Astrocyte of the spinal cord (primary cell): ENCODE measurements at regions not wholly inside any gene's neighbourhood (a gene's known extent, or its start where the extent isn't known, plus 50 kb on each side); places are given as distances from the start of the nearest gene placed in this dataset.

Experiments used
- DNase-seq: peaks from one replicate; pipeline ENCODE4 v3.0.0; 2011; ENCODE audit warnings: low read depth, low spot score
- H3K4me3 ChIP-seq: 2 replicates; pipeline ENCODE4 v1.5.1; 2011; ENCODE audit warnings: low read depth, mild to moderate bottlenecking, low read length, moderate library complexity
- CTCF ChIP-seq: IDR thresholded peaks from 2 replicates; pipeline ENCODE4 v1.5.1; 2012; ENCODE audit warnings: low read depth, mild to moderate bottlenecking, low read length, inconsistent platforms
- in situ Hi-C: cut with HindIII; loops from 2 replicates; pipeline ENCODE4 v1.10.0; 2017; ENCODE audit warnings: low sequenced_read_pairs

- no peak for TF ChIP-seq CTCF
- in situ Hi-C loops, result no loop called here
- no peak overlapping the region for H3K4me3 ChIP-seq
- no peak for DNase-seq
Observed at GRCh38 chr5:162544905-162545304, 477.3 kb downstream of the GABRG2 start.

GRCh38 chr5:162550236-162550635 lies 482.7 kb downstream of the GABRG2 start:
- in situ Hi-C loops, result no loop called here
- no peak for TF ChIP-seq CTCF
- H3K4me3 ChIP-seq, result no peak overlapping the region
- no peak for DNase-seq

- no peak for TF ChIP-seq CTCF
- no peak for DNase-seq
- in situ Hi-C loops, result no loop called here
- H3K4me3 ChIP-seq, result no peak overlapping the region
Observed at GRCh38 chr5:162558120-162558519, 490.5 kb downstream of the GABRG2 start.

- no peak for TF ChIP-seq CTCF
- no peak overlapping the region for H3K4me3 ChIP-seq
- in situ Hi-C loops, result no loop called here
- DNase-seq, result no peak
Observed at GRCh38 chr5:162567644-162568043, 500.1 kb downstream of the GABRG2 start.

- TF ChIP-seq CTCF, result no peak
- H3K4me3 ChIP-seq, result no peak overlapping the region
- no peak for DNase-seq
- in situ Hi-C loops, result no loop called here
Observed at GRCh38 chr5:162573758-162574157, 506.2 kb downstream of the GABRG2 start.

GRCh38 chr5:162591724-162592123 lies 524.2 kb downstream of the GABRG2 start:
- TF ChIP-seq CTCF, result no peak
- in situ Hi-C loops, result no loop called here
- no peak overlapping the region for H3K4me3 ChIP-seq
- DNase-seq, result no peak

- TF ChIP-seq CTCF, result no peak
- H3K4me3 ChIP-seq, result no peak overlapping the region
- DNase-seq, result no peak
- in situ Hi-C loops, result no loop called here
Observed at GRCh38 chr5:162593881-162594280, 526.3 kb downstream of the GABRG2 start.
